ENCODE measurements at regions not wholly inside any gene's neighbourhood (a gene's known extent, or its start where the extent isn't known, plus 50 kb on each side); places are given as distances from the start of the nearest gene placed in this dataset.

DNA sequence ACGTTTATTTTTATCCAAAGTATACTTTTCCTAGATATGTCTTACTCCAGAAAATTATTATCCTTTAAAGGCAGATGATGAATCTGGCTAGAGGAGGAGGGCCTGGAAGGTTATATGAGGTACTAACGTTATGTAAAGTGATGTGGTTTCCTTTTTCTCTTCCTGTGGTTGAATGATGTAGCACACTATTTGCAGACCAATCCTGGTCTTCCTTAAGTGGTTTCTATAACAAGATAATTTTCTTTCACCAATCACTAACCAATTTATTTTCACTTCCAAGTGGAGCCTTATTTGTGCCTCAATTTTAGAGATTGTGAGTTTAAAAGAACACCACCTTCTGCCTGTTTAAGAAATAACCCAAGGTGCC lies 154.6 kb upstream of the SOX4 start:
- TF ChIP-seq, protein P1, sequence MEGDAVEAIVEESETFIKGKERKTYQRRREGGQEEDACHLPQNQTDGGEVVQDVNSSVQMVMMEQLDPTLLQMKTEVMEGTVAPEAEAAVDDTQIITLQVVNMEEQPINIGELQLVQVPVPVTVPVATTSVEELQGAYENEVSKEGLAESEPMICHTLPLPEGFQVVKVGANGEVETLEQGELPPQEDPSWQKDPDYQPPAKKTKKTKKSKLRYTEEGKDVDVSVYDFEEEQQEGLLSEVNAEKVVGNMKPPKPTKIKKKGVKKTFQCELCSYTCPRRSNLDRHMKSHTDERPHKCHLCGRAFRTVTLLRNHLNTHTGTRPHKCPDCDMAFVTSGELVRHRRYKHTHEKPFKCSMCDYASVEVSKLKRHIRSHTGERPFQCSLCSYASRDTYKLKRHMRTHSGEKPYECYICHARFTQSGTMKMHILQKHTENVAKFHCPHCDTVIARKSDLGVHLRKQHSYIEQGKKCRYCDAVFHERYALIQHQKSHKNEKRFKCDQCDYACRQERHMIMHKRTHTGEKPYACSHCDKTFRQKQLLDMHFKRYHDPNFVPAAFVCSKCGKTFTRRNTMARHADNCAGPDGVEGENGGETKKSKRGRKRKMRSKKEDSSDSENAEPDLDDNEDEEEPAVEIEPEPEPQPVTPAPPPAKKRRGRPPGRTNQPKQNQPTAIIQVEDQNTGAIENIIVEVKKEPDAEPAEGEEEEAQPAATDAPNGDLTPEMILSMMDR (IDR thresholded peaks at IDR 0.05), result no peak
- TF ChIP-seq POLR2A (IDR thresholded peaks at IDR 0.05), result no peak
